ENCODE measurements at regions not wholly inside any gene's neighbourhood (a gene's known extent, or its start where the extent isn't known, plus 50 kb on each side); places are given as distances from the start of the nearest gene placed in this dataset.
"Not testable (repeated sequence)": the region's sequence is repeated elsewhere in the genome, so short reads cannot be mapped to it uniquely, and the experiment has no call there.

DNA sequence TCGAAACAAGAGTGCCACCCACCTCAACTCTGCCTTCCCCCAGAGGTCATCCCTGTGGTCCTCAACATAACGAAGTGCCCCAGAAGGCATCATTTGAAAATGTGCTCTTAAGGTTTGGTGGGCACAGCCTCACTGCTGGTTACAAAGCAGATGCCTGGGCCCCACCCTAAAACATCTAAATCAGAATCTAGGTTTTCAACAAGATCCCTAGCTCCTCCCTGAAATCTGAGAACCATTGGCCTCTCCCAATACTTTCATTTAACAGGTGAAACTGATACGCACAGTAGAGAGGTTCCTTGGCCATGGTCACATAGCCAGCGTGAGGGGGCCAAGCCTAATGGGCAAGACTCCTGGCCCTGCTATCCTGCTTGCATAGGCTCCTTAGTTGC, 376.2 kb upstream of the CLINT1 start:
- no peak overlapping the region for H3K4me2 ChIP-seq (ENCODE audit: low read depth, low read length)
- DNase-seq: no peak
- no peak overlapping the region for H2AFZ ChIP-seq (ENCODE audit: low read length)
- no peaks in the 10 kb centered on the region for H3K36me3 ChIP-seq (replicated peaks; ENCODE audit: insufficient read depth, low read length)
- no peak overlapping the region for H3K4me3 ChIP-seq (ENCODE audit: low read length)
- no peaks in the 10 kb centered on the region for H3F3A ChIP-seq (ENCODE audit: insufficient read depth, low read length)
- no peak overlapping the region for H3K27ac ChIP-seq (ENCODE audit: low read length)
- 0 out of 2 replicates have a peak, but pooled peaks cover 5% of the 10 kb centered on the region for H3K4me1 ChIP-seq (ENCODE audit: low read length)
- no peak overlapping the region for H3K9ac ChIP-seq (ENCODE audit: low read length)
- no peaks in the 10 kb centered on the region for H3K79me2 ChIP-seq (ENCODE audit: low read length)
- H3K9me2 ChIP-seq (replicated peaks; ENCODE audit: insufficient read depth, low read length): no peaks in the 10 kb centered on the region
- no peaks in the 10 kb centered on the region for H3K27me3 ChIP-seq (replicated peaks; ENCODE audit: insufficient read depth, low read length)
- H3K9me3 ChIP-seq (replicated peaks; ENCODE audit: insufficient read depth, low read length): no peaks in the 10 kb centered on the region
- TF ChIP-seq, protein P1, sequence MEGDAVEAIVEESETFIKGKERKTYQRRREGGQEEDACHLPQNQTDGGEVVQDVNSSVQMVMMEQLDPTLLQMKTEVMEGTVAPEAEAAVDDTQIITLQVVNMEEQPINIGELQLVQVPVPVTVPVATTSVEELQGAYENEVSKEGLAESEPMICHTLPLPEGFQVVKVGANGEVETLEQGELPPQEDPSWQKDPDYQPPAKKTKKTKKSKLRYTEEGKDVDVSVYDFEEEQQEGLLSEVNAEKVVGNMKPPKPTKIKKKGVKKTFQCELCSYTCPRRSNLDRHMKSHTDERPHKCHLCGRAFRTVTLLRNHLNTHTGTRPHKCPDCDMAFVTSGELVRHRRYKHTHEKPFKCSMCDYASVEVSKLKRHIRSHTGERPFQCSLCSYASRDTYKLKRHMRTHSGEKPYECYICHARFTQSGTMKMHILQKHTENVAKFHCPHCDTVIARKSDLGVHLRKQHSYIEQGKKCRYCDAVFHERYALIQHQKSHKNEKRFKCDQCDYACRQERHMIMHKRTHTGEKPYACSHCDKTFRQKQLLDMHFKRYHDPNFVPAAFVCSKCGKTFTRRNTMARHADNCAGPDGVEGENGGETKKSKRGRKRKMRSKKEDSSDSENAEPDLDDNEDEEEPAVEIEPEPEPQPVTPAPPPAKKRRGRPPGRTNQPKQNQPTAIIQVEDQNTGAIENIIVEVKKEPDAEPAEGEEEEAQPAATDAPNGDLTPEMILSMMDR (IDR thresholded peaks at IDR 0.05; ENCODE audit: low read length): no peak
- no peak for TF ChIP-seq EZH2phosphoT487 (IDR thresholded peaks at IDR 0.05; ENCODE audit: low read length)
- no peaks in the 10 kb centered on the region for H4K20me1 ChIP-seq (ENCODE audit: insufficient read depth, low read length)

DNA sequence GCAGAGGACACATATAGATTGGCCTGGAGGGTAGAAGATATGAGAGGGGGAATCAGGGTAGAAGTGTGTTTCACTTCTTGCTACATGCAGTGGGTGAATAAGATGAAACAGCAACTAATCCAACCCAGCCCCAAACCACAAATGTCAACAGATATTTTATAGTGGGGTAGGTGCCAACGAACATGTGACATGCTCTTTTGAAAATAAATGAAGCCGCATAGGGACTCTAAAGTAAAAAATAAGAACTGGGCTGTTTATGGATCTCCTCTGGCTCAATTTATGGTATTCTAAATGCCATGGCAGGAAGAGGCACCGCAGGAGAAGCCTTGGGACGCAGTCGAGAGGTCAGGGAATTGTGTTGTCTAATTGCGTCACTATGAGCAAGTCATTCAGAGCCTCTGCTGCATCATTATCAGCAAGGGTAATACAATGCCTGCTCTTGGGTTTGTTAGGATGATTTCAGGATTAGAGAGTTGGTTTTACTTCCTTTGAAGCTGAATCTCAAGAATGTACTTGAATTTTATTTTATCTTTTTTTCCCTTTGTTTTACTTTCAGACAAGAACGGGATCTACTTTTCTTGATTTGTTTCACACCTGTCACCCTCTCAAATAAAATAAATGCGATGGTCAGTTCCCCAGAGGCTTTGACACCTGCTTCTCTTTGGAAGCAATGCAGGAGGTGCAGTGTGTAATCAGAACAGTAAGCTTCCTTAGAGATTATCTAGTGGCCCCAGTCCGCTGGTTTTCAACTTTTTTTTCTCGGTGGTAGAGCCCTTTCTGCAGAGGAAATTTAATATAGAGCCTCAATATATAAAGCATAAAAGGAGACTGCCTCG, 375.6 kb upstream of the CLINT1 start:
- Histone ChIP-seq H3K27ac (ENCODE audit: low read length) (no peak overlapping the region), H4K20me1 (ENCODE audit: insufficient read depth, low read length) (no peaks in the 10 kb centered on the region), H3F3A (ENCODE audit: insufficient read depth, low read length) (no peaks in the 10 kb centered on the region), H3K9me2 (replicated peaks; ENCODE audit: insufficient read depth, low read length) (no peaks in the 10 kb centered on the region), H3K79me2 (ENCODE audit: low read length) (no peaks in the 10 kb centered on the region), H3K4me2 (ENCODE audit: low read depth, low read length) (no peak overlapping the region), H3K36me3 (replicated peaks; ENCODE audit: insufficient read depth, low read length) (no peaks in the 10 kb centered on the region), H3K4me1 (ENCODE audit: low read length) (0 out of 2 replicates have a peak, but pooled peaks cover 5% of the 10 kb centered on the region), H3K9me3 (replicated peaks; ENCODE audit: insufficient read depth, low read length) (no peaks in the 10 kb centered on the region), H3K9ac (ENCODE audit: low read length) (no peak overlapping the region), H2AFZ (ENCODE audit: low read length) (no peak overlapping the region), H3K27me3 (replicated peaks; ENCODE audit: insufficient read depth, low read length) (no peaks in the 10 kb centered on the region), H3K4me3 (ENCODE audit: low read length) (no peak overlapping the region)
- DNase-seq: no peak
- TF ChIP-seq, protein P1 (IDR thresholded peaks at IDR 0.05; ENCODE audit: low read length): no peak
- TF ChIP-seq EZH2phosphoT487 (IDR thresholded peaks at IDR 0.05; ENCODE audit: low read length) (no peak), EZH2 (optimal IDR thresholded peaks at IDR 0.05; ENCODE audit: low read depth, low read length) (no peak)

DNA sequence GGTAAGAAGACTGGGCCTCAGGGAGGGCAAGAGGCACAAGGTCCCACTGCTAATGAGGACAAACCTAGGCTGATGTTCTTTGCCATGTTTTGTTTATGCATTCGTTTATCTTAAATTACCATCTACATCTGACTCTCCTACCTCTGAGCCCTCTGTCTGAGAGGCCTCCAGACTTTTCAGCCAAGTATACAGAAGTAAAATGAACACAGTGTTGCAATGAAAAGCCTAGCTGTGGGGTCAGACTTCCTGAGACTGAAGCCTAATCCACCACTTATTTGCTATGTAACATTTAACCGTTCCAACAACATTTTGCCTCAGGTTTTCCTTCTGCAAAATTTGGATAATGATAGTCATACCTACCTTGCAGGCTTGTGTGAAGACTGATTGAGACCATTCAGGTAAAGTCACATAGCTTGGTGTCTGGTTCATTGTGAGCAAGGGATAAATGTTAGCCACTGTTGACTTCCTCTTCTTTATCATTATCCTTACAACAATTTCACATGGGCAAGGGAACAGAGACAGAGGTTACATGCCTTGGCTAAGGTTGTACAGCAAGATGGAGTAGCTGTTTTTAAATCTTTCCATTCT, 374.9 kb upstream of the CLINT1 start:
- Histone ChIP-seq H3K9me2 (replicated peaks; ENCODE audit: insufficient read depth, low read length) (no peaks in the 10 kb centered on the region), H3K4me1 (ENCODE audit: low read length) (0 out of 2 replicates have a peak, but pooled peaks cover 5% of the 10 kb centered on the region), H3K9ac (ENCODE audit: low read length) (no peak overlapping the region), H4K20me1 (ENCODE audit: insufficient read depth, low read length) (no peaks in the 10 kb centered on the region), H3K4me2 (ENCODE audit: low read depth, low read length) (no peak overlapping the region), H3K36me3 (replicated peaks; ENCODE audit: insufficient read depth, low read length) (no peaks in the 10 kb centered on the region), H3K9me3 (replicated peaks; ENCODE audit: insufficient read depth, low read length) (no peaks in the 10 kb centered on the region), H3K79me2 (ENCODE audit: low read length) (no peaks in the 10 kb centered on the region), H3K27me3 (replicated peaks; ENCODE audit: insufficient read depth, low read length) (no peaks in the 10 kb centered on the region), H2AFZ (ENCODE audit: low read length) (no peak overlapping the region), H3K4me3 (ENCODE audit: low read length) (no peak overlapping the region), H3K27ac (ENCODE audit: low read length) (no peak overlapping the region), H3F3A (ENCODE audit: insufficient read depth, low read length) (no peaks in the 10 kb centered on the region)
- DNase-seq: no peak
- TF ChIP-seq EZH2phosphoT487 (IDR thresholded peaks at IDR 0.05; ENCODE audit: low read length) (no peak), EZH2 (optimal IDR thresholded peaks at IDR 0.05; ENCODE audit: low read depth, low read length) (no peak)
- TF ChIP-seq, protein P1 (IDR thresholded peaks at IDR 0.05; ENCODE audit: low read length): no peak

DNA sequence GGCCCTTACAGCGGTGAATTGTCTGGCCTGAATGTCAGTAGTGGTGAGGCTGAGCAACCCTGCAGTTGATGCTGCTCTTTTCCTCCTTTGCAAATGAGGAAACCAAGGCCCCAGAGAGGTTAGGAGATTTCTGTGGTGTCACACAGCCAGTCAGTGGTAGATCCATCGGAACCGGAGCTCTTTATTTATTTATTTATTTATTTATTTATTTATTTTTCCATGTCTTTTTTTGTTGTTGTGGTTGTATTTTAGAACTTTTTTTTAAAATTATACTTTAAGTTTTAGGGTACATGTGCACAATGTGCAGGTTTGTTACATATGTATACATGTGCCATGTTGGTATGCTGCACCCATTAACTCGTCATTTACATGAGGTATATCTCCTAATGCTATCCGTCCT, 368.4 kb upstream of the CLINT1 start:
- H3K27me3 ChIP-seq (replicated peaks; ENCODE audit: insufficient read depth, low read length); H3K9me2 ChIP-seq (replicated peaks; ENCODE audit: insufficient read depth, low read length); H3K4me3 ChIP-seq (ENCODE audit: low read length); H3K9me3 ChIP-seq (replicated peaks; ENCODE audit: insufficient read depth, low read length); H3K36me3 ChIP-seq (replicated peaks; ENCODE audit: insufficient read depth, low read length); H4K20me1 ChIP-seq (ENCODE audit: insufficient read depth, low read length); H3K4me2 ChIP-seq (ENCODE audit: low read depth, low read length); H2AFZ ChIP-seq (ENCODE audit: low read length); H3K79me2 ChIP-seq (ENCODE audit: low read length); H3K9ac ChIP-seq (ENCODE audit: low read length); DNase-seq; H3K27ac ChIP-seq (ENCODE audit: low read length); H3F3A ChIP-seq (ENCODE audit: insufficient read depth, low read length); H3K4me1 ChIP-seq (ENCODE audit: low read length): not testable (repeated sequence)

Data from MM.1S (cell line).